SH-SY5Y (cell line): ENCODE measurements at regions not wholly inside any gene's neighbourhood (a gene's known extent, or its start where the extent isn't known, plus 50 kb on each side); places are given as distances from the start of the nearest gene placed in this dataset.

Experiments
- GATA2 ChIP-seq: IDR thresholded peaks from 2 replicates; pipeline ENCODE4 v1.6.1; 2011; ENCODE audit warnings: mild to moderate bottlenecking, low read depth, low read length
- GATA3 ChIP-seq: IDR thresholded peaks from 2 replicates; pipeline ENCODE4 v1.6.1; 2011; ENCODE audit warnings: low read depth, mild to moderate bottlenecking, low read length, moderate library complexity

DNA sequence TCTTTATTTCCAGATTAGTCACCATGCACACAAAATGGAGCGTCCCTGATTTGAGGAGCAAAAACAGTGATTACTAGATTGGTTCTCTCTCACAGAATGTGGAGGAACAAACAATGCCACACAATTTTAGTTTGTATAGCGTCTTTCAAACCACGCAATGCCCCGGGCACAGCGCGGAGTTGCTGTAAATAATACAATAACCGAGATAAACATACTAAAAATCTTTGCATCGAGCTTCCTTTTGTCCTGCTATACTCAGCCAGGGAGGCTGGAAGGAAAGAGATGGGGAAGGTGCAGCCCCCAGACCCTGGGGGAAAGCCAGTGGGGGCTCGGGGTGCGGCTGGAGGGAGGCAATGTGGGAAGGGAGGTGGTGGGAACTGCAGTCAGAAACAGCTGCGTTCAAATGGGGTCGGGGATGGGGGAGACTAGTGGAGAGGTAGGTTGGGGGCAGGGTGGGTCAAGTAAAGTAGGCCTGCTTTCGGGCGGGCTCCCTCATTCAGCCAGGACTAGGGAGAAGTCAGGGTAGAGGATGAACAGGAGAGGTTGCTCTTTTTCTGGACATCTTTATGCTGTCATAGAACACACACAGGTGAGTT, 366.3 kb downstream of the RPS6KC1 start:
- no peak for TF ChIP-seq GATA2
- no peak for TF ChIP-seq GATA3
